ENCODE measurements at regions not wholly inside any gene's neighbourhood (a gene's known extent, or its start where the extent isn't known, plus 50 kb on each side); places are given as distances from the start of the nearest gene placed in this dataset.

DNA sequence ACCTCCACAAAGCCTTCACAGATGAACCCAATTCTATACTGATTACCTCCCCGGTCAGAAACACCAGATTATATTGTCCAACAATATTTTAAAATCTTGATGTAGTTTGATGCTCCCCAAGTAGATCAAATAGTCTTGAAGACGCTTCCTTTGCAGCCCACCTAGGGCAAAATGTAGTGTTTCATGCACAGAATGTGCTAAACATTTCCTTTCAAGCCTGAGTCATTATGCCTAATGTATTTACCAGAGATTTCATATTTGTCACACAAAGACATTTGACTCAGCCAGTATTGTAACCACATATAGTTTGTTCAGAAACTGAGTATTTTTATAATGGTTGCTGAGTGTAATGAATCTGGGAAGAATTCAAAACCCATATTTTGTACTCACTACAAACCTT, 1396.8 kb downstream of the LRRC4C start:
- DNase-seq (ENCODE audit: low spot score), result no peak

DNA sequence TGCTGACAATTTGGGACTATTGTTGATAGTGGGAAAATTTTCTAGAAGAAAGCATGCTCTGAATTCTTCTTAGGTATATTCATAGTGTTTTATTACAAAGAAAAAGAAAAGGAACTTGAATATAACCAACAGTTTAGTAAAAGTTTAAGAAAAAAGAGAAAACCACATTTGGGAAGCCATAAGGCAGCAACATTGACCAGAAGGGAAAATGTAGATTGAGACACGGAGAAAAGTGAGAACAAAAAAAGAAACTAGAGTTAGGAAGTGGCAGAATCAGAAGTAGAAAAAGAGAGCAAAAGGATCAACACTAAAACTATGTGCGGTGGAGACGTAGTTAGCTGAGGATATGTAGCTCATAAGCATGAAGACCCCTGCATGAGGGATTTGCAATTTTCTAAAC, 1398.2 kb downstream of the LRRC4C start:
- no peak for DNase-seq (ENCODE audit: low spot score)

DNA sequence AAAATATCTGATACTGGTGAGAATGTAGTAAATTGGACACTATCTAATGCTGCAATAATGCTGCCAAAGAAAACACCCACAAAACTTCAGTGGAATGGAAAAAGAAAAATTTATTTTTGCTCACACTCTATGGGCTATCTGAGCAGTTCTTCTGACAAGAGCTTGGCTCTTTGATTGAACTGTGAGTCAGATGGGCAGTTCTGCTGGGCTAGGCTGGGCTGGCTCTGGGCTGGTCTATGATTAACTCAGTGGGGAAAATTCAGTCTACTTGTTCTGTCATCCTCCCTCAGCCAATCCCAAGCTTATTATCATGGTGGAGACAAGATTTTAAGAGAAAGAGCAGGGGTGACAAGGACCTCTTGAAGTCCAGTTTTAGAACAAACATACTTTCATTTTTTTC, 1404.8 kb downstream of the LRRC4C start:
- DNase-seq (ENCODE audit: low spot score), result no peak

DNA sequence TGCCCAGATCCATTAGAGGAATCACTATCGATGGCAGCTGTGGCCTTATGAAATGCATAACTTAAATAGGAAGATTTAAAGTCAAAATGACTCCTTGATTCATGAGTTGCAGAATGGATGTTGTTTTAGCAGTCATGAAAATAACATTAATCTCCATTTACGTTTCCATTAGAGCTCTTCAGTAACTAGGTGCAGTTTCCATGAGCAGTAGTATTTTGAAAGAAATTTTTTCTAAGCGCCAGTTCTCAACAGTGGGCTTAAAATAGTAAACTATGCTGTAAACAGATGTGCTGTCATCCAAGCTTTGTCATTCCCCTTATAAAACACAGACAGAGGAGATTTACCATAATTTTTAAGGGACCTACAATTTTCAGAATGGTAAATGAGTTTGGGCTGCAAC, 1414.1 kb downstream of the LRRC4C start:
- DNase-seq (ENCODE audit: low spot score), result no peak

DNA sequence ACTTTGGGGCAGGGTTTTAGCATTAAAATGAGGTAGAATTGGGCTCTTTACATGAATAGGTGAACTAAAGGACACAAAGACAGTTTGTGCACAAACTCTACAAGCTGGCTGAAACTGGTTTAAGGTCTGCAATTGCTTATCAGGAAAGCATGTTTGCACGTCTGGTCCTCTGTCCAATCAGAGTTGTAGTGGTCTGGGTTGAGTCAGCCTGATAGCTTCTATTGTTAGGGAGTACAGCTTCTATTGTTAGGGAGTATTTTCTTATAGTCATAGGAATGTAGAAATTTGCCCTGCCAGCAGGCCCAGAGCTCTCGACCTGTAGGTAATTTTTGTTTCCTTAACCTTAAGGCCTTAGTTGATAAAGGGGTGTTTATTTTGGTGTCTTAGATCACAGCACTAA, 1422.4 kb downstream of the LRRC4C start:
- DNase-seq (ENCODE audit: low spot score), result no peak

DNA sequence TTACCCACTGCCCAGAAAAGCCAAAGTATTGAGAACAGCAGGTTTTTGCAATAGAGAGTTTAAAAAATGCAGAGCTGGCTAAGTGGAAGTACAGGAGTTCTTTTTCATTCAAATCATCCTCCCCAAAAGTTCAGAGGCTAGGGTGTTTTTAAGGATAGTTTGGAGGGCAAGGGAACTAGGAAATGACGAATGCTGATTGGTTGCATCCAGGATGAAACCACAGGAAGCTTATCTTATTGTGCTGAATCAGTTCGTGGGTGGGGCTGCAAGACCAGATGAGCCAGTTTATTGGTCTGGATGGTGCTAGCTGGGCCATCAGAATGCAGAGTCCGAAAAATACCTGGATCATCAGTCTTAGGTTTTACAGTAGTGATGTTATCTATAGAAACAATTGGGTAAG, 1427.1 kb downstream of the LRRC4C start:
- no peak for DNase-seq (ENCODE audit: low spot score)

DNA sequence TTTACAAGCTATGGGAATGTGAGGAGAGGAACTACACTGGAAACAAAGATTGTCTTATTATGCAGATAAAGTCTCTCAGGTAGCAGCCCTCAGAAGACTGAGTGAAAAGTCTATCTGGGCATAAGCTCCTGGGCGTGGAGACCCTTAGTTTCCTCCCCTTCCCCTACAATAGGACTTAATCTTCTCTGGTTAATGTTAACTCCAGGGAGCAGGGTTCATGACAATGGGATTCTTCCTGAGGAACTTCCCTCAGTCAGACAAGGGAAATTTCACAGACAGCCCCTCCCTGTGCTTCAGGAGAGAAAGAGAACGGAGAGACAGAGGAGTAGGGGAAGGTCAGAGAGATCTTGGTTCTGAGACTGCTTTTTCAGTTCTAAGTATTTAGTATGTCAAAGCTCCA, 1428.6 kb downstream of the LRRC4C start:
- no peak for DNase-seq (ENCODE audit: low spot score)

DNA sequence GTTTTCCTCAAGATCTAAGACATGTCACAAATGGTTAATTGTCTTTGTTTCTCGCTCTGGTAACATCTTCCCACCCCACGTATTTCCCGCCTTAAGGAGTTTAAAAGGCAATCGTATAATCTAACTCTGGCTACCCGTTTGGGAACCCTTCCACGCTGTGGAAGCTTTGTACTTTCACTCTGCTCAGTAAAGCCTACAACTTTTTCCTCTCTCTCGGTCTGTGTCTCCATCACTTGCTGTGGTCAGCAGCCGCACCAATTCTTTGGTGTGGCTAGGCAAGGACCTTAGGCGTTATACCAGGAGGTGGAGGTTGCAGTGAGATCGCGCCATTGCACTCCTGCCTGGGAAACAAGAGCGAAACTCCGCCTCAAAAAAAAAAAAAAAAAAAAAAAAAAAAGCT, 1430.1 kb downstream of the LRRC4C start:
- DNase-seq (ENCODE audit: low spot score), result no peak

DNA sequence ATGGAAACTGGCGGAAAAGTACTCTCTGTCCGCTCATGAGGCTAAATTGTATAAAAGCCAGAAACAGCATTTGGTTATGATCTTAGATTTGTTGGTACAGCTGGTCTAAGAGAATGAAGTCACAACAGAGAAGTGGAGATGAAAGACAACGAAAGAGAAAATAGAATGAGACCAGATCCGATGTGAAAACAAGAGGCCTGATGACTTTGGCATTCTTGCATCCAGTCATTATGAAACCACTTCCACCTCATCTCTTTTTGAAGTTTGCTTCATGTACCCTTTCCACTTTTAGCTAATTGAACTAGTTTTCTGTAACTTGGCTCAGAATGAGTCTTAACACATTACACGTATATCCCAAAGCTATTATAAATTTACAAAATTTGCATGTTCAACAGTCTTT, 1431.7 kb downstream of the LRRC4C start:
- no peak for DNase-seq (ENCODE audit: low spot score)

DNA sequence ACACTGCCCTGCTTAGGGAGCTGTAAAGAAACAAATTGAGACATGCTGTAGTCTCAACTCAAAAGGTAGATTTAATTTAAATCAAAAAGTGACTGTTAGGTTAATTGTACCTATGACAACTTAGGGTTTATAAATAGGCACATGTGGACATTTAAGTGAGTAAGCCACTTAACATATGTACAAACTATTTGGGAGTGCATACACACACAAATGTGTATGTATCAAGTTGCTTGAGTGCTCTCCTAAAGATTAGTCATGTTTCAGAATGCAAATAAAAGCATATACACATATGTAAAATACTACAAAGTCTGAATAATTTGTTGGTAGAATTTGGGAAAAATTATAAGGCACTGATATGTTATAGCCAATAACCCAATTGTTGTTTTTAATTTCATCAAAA, 1435.7 kb downstream of the LRRC4C start:
- DNase-seq (ENCODE audit: low spot score), result no peak

DNA sequence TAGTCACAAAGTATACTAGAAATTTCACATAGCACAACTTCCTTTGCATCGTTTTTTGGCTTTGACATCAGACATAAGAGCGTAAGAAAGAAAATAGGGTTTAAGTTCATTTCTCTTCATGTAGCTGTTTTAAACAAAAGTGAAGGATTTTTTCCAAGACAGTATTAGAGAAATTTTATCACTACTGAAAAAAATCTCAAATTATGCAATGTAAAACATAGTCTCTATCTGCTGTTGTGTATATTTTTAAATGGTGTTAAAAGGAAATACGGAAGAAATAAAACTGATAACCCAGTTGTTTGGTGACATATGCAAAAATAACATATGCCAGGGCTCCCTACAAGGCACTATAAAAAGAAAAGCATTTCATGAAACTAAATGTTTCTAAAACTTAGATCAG, 1449.4 kb downstream of the LRRC4C start:
- DNase-seq (ENCODE audit: low spot score), result no peak

DNA sequence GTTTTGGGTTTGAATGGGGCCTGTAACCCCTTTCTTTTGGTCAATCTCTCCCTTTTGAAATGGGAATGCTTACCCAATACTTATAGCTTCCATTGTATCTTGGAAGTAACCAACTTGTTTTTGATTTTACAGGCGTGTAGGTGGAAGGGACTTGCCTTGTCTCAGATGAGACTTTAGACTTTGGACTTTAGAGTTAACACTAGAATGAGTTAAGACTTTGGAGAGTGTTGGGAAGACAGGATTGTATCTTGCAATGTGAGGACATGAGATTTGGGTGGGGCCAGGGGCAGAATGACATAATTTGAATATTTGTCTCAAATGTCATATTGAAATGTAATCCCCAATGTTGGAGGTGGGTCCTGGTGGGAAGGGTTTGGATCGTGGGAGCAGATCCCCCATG, 1466.9 kb downstream of the LRRC4C start:
- no peak for DNase-seq (ENCODE audit: low spot score)

DNA sequence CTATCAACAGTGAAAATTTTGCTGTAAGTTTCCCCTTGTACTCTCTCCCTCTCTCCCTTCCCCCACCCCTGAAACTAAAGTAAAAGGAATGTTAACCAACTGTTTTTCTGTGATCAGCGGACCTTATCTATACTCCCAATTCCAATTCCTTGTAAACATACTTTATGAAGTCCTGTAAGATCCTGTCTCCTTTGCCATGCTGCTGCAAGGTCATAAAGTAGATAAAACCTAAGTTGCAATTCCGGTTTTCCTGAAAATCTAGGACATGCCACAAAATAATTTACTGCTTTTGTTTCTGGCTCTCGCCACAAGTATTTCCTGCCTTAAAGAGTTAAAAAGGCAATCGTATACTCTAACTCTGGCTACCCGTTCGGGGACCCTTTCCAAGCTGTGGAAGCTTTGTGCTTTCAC, 1469.0 kb downstream of the LRRC4C start:
- no peak for DNase-seq (ENCODE audit: low spot score)

DNA sequence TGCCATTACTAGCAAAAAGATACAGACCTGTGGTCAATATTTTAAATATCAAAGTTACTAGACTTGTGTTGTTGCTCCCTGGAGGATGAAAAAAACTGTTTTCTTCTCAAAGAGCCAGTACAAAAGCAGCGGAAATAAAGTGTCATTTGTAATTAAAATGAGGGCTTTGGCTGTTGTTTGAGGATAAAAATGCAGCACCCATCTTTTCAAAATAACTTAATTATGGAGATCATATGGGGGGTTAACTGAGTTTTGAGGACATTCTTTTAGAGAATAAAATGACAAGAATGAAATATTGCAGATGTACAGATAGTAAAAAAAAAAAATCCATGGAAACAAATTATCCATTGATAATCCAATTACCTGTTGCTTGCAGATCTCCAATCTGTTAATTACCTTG, 1484.4 kb downstream of the LRRC4C start:
- DNase-seq (ENCODE audit: low spot score), result no peak

DNA sequence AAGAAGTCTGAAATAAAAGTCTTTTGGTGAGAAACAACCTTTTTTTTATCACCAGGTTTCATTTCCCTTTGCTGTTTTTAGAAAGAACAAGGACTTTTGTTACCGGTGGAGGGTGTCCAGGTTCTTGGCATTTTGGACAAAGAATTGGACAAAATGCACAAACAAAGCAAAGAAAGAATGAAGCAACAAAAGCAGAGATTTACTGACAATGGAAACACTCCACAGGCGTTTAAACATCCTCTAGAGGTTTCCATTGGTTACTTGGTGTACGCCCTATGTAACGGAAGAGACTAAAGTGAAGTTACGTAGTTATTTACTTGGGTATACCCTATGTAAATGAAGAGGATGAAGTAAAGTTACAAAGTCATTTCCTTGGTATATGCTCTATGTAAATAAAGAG, 1487.0 kb downstream of the LRRC4C start:
- no peak for DNase-seq (ENCODE audit: low spot score)

DNA sequence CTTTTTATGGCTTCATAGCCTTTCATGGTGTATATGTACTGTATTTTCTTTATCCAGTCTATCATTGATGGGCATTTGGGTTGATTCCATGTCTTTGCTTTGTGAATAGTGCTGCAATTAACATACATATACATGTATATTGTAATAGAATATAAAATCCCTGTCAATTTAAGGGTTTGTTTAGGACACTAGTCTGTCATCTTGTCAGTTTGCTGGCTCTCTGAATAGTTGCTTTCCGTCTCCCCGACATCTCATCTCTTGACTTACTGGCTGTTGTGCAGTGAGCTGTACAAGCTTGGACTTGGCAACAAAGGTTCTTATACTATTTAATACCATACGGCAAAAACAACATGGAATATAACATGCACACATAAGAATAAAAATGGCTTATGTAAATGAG, 1487.5 kb downstream of the LRRC4C start:
- DNase-seq (ENCODE audit: low spot score), result no peak

DNA sequence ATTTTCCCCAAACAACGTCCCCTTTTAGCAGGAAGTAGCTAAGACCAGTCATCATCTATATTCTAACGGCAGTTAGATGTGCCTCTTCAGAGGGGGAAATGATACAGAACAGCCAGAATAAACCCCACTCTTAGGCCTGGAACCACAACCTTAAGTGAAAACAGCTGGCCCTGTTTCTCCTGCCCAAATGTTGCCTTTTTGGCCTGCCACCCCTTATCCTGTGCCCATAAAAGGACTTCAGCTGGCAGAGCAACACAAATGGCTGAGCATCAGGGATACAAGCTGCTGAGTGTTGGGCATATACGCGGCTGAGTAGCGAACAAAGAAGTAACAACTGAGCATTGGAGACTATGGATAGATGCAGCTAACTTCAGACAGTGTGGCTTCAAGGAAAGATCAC, 1491.4 kb downstream of the LRRC4C start:
- no peak for DNase-seq (ENCODE audit: low spot score)

DNA sequence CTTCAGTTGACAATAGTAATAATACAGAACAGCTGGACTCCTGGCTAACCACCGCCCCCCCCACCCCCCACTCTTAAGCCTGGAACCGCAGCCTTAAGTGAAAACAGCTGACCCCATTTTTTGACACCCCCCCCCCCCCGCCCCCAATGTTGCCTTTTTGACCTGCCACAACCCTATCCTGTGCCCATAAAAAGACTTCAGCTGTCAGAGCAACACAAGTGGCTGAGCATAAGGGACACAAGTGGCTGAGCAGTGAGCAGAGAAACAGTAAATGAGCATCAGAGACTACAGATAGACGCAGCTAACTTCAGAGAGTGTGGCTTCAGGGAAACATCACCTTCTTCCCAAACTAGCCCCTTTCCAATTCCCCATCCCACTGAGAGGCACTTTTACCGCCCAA, 1493.8 kb downstream of the LRRC4C start:
- DNase-seq (ENCODE audit: low spot score), result no peak

DNA sequence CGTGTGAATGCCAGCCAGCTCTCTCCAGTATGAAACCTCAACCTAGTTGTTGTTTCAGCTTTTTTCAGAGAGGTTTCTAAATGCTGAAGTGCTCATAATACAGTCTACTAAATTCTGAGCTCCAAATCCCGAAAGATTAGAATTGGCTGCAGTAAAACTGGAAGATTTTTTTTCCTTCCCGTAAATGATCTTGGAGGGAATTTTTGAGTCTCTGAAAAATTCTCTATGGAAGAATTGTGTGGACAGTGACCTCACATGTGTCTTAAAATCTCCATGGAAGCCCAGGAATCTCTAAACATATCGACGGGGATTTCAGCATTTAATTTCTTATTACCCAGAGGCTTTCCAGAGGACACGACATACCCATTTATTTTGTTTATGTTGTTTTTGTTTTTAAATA, 1499.2 kb downstream of the LRRC4C start:
- no peak for DNase-seq (ENCODE audit: low spot score)

DNA sequence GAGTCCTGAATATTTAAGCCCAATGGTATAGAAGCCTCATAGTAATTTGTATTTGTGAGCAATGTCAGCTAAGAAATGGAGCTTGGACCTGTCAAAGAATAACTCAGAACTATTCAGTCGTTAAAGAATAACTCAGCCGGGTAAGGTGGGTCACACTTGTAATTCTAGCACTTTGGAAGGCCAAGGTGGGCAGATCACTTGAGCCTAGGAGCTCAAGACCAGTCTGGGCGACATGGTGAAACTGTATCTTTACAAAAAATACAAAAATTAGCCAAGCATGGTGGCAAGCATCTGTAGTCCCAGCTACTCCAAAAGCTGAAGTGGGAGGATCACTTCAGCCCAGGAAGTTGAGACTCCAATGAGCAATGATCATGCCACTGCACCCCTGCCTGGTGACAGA, 1526.5 kb downstream of the LRRC4C start:
- DNase-seq (ENCODE audit: low spot score), result no peak

DNA sequence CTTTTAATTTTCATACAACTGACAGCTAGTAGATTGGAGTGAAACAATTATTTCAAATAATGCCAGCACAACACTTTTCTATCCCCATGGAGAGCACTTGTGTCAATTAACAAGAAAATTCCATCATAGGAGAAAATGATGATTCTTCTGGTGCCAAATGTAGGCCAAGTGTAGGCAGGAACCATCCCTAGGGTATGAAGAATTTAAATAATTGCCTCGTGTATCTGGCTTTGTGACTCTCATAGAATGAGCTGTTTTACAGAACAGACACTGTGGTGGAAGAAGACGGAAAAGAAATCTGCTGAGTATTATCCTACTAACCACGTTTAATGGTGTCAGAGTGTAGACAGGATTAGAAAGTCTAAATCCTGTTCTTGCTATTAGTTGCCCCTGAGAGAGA, 1542.2 kb downstream of the LRRC4C start:
- no peak for DNase-seq (ENCODE audit: low spot score)

DNA sequence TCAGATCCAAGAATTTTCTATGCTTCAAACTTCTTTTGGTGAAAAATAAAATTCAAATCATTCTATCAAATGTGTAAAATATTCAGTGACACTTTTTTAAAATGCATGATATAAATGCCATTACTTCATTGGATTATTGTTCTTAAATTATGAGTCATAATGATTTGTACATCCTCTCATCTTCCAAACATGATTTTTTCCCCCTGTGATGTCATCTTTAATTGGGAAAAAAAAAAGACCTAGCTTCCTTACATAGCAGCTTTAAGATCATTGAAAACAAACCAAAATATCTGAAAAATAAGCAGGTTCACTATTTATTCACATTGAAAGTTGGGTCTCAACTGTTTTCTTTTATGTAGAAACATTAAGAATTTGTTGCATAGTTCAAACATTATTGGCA, 1549.4 kb downstream of the LRRC4C start:
- DNase-seq (ENCODE audit: low spot score), result peak; percentile 3

DNA sequence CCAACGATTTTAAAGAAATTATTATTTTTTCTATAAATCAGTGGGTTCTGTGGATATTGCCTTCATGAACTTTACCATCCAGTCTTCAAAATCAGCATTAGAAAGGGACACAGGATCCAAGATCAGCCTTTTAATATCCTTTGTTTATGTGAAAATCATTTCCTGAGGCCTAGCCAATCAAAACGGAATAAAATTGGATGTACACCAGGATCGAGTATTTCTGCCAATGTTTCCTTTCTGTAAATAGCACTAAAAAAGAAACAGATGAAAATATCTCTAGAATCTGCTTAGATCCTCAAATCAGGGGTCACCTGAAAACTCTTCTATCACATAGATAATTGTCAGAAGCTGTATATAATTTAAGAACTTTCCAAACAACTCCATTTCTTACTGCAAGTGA, 1598.5 kb downstream of the LRRC4C start:
- DNase-seq (ENCODE audit: low spot score), result no peak

DNA sequence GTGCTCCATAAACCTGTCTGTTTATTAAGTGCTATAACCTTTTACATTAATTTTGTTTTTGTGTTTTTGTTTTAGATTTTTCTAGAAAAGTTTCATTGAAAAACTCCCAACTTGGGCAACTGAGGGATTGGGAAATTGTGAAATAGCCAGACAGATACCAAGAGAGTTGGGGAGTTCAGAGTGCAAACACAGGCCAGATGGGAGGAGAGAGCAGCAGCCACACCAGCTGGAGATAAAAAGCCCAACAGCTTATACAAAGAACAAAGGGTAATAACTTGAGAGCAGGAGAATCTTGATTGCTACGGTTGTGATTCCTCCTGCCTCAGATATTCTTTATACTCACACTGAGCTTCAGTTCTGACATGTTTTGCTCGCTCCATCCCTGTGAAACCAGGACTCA, 1642.2 kb downstream of the LRRC4C start:
- DNase-seq (ENCODE audit: low spot score), result no peak

DNA sequence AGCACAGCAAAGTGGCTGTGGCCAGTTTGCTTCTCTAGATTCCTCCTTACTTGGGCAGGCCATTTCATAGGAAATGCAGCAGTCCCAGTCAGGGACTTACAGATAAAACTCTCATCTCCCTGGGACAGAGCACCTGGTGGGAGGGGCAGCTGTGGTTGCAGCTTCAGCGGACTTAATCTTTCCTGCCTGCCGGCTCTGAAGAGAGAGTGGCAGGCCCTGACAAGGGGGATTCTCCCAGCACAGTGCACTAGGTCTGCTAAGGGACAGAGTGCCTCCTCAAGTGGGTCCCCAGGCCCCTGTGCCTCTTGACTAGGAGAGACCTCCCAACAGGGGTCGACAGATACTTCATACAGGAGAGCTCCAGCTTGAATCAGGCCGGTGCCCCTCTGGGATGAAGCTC, 1649.1 kb downstream of the LRRC4C start:
- no peak for DNase-seq (ENCODE audit: low spot score)

Measured in RKO (cell line).